H9 (cell line): ENCODE measurements at regions not wholly inside any gene's neighbourhood (a gene's known extent, or its start where the extent isn't known, plus 50 kb on each side); places are given as distances from the start of the nearest gene placed in this dataset.

ENCODE experiments used
- DNase-seq: peaks from one replicate; pipeline ENCODE4 v3.0.0-alpha.2; 2017
- H2AFZ ChIP-seq: one replicate; pipeline ENCODE4 v1.6.1; 2013; ENCODE audit warnings: mild to moderate bottlenecking, low read length, control low read depth, moderate library complexity
- H2AK5ac ChIP-seq: 2 replicates; pipeline ENCODE4 v1.6.1; 2013; ENCODE audit warnings: low read length, control low read depth, mixed read lengths; ENCODE audit not compliant: insufficient read length
- H2BK120ac ChIP-seq: one replicate; pipeline ENCODE4 v1.6.1; 2013; ENCODE audit warnings: low read depth, mild to moderate bottlenecking, low read length, control low read depth, inconsistent platforms; ENCODE audit not compliant: poor library complexity, severe bottlenecking
- H2BK12ac ChIP-seq: 2 replicates; pipeline ENCODE4 v1.6.1; 2013; ENCODE audit warnings: low read length, control low read depth, mixed read lengths, low read depth; ENCODE audit not compliant: insufficient read length
- H2BK15ac ChIP-seq: 2 replicates; pipeline ENCODE4 v1.6.1; 2013; ENCODE audit warnings: low read depth, low read length, control low read depth
- H2BK20ac ChIP-seq: one replicate; pipeline ENCODE4 v1.6.1; 2013; ENCODE audit warnings: low read depth, mild to moderate bottlenecking, low read length, control low read depth, inconsistent platforms; ENCODE audit not compliant: poor library complexity, severe bottlenecking
- H2BK5ac ChIP-seq: 2 replicates; pipeline ENCODE4 v1.6.1; 2013; ENCODE audit warnings: low read length, control low read depth, mixed read lengths; ENCODE audit not compliant: insufficient read length
- H3K14ac ChIP-seq: 2 replicates; pipeline ENCODE4 v1.6.1; 2013; ENCODE audit warnings: low read length, control low read depth; ENCODE audit not compliant: insufficient read depth
- H3K18ac ChIP-seq: 2 replicates; pipeline ENCODE4 v1.6.1; 2013; ENCODE audit warnings: low read depth, mild to moderate bottlenecking, mixed read lengths, low read length, control low read depth; ENCODE audit not compliant: insufficient read length
- H3K23ac ChIP-seq: 2 replicates; pipeline ENCODE4 v1.6.1; 2013; ENCODE audit warnings: low read length, control low read depth, mixed read lengths, low read depth; ENCODE audit not compliant: insufficient read length
- H3K23me2 ChIP-seq: 2 replicates; pipeline ENCODE4 v1.6.1; 2013; ENCODE audit warnings: low read depth, mild to moderate bottlenecking, mixed read lengths, low read length, control low read depth; ENCODE audit not compliant: insufficient read length, poor library complexity, severe bottlenecking
- H3K27ac ChIP-seq: 2 replicates; pipeline ENCODE4 v1.5.1; 2013; ENCODE audit warnings: low read length, control low read depth, mixed read lengths, low read depth; ENCODE audit not compliant: insufficient read length
- H3K27me3 ChIP-seq: 2 replicates; pipeline ENCODE4 v1.6.1; 2013; ENCODE audit warnings: low read length, control low read depth, inconsistent platforms; ENCODE audit not compliant: insufficient read depth
- H3K4ac ChIP-seq: 2 replicates; pipeline ENCODE4 v1.6.1; 2013; ENCODE audit warnings: low read depth, mild to moderate bottlenecking, control low read depth, inconsistent platforms, low read length, moderate library complexity
- H3K4me1 ChIP-seq: 2 replicates; pipeline ENCODE4 v1.6.1; 2013; ENCODE audit warnings: low read length, control low read depth, inconsistent platforms; ENCODE audit not compliant: insufficient read depth
- H3K4me2 ChIP-seq: 2 replicates; pipeline ENCODE4 v1.6.1; 2013; ENCODE audit warnings: low read length, control low read depth, mixed read lengths; ENCODE audit not compliant: insufficient read length, insufficient read depth
- H3K56ac ChIP-seq: 2 replicates; pipeline ENCODE4 v1.6.1; 2013; ENCODE audit warnings: low read depth, mild to moderate bottlenecking, mixed read lengths, low read length, control low read depth; ENCODE audit not compliant: insufficient read length
- H3K79me1 ChIP-seq: 2 replicates; pipeline ENCODE4 v1.6.1; 2013; ENCODE audit warnings: low read depth, mild to moderate bottlenecking, moderate library complexity, low read length, control low read depth, inconsistent platforms; ENCODE audit not compliant: insufficient read depth, poor library complexity, severe bottlenecking
- H3K79me2 ChIP-seq: 2 replicates; pipeline ENCODE4 v1.6.1; 2013; ENCODE audit warnings: low read length, control low read depth, inconsistent platforms; ENCODE audit not compliant: insufficient read depth
- H3K9ac ChIP-seq: 2 replicates; pipeline ENCODE4 v1.6.1; 2013; ENCODE audit warnings: low read length, control low read depth, mixed read lengths; ENCODE audit not compliant: insufficient read length; ENCODE audit errors: extremely low read depth
- H3K9me3 ChIP-seq: one replicate; pipeline ENCODE4 v1.6.1; 2013; ENCODE audit warnings: low read depth, low read length, inconsistent platforms; ENCODE audit not compliant: control insufficient read depth
- H3T11ph ChIP-seq: one replicate; pipeline ENCODE4 v1.6.1; 2013; ENCODE audit warnings: mild to moderate bottlenecking, low read length, control low read depth, inconsistent platforms
- H4K20me1 ChIP-seq: one replicate; pipeline ENCODE4 v1.6.1; 2013; ENCODE audit not compliant: control insufficient read depth, insufficient read length, insufficient read depth
- H4K5ac ChIP-seq: 2 replicates; pipeline ENCODE4 v1.6.1; 2013; ENCODE audit warnings: low read depth, mild to moderate bottlenecking, mixed read lengths, low read length, control low read depth; ENCODE audit not compliant: insufficient read length
- H4K8ac ChIP-seq: replicated peaks from 2 replicates; pipeline ENCODE4 v1.6.1; 2013; ENCODE audit warnings: low read length, control low read depth, mixed read lengths, low read depth; ENCODE audit not compliant: insufficient read length
- H4K91ac ChIP-seq: 2 replicates; pipeline ENCODE4 v1.6.1; 2013; ENCODE audit warnings: low read depth, mild to moderate bottlenecking, moderate library complexity, mixed read lengths, low read length, control low read depth; ENCODE audit not compliant: insufficient read length
- H3K27ac Mint-ChIP-seq, 3 experiments: 2 replicates in 2 of 3; 3 replicates in 1 of 3; pipeline ENCODE4 v1.8.0; 2020 to 2021; ENCODE audit warnings: mixed read lengths in 3 of 3, mild to moderate bottlenecking in 1 of 3, moderate library complexity in 1 of 3
- H3K27me3 Mint-ChIP-seq: 2 replicates; pipeline ENCODE4 v1.8.0; 2021; ENCODE audit warnings: low read depth, mild to moderate bottlenecking, moderate library complexity, mixed read lengths
- H3K36me3 Mint-ChIP-seq, 3 experiments: 2 replicates in 2 of 3; 3 replicates in 1 of 3; pipeline ENCODE4 v1.8.0; 2020 to 2021; ENCODE audit warnings: low read depth in 3 of 3, mixed read lengths in 3 of 3; ENCODE audit not compliant: insufficient read depth in 1 of 3
- H3K4me1 Mint-ChIP-seq, 2 experiments: 2 replicates each; pipeline ENCODE4 v1.8.0; 2020; ENCODE audit warnings: mixed read lengths in 2 of 2
- H3K4me3 Mint-ChIP-seq, 2 experiments: 2 replicates in 1 of 2; 3 replicates in 1 of 2; pipeline ENCODE4 v1.8.0; 2020 to 2021; ENCODE audit warnings: mild to moderate bottlenecking in 2 of 2, mixed read lengths in 2 of 2, moderate library complexity in 1 of 2
- H3K9me3 Mint-ChIP-seq, 2 experiments: 2 replicates in 1 of 2; 3 replicates in 1 of 2; pipeline ENCODE4 v1.8.0; 2020; ENCODE audit warnings: mild to moderate bottlenecking in 2 of 2, mixed read lengths in 2 of 2, moderate library complexity in 1 of 2
- WGBS: extraction: QIAGEN DNeasy Blood & Tissue Kit; methylation state at CpG from one replicate; pipeline ENCODE4 v1.1.7; 2013; ENCODE audit warnings: missing lambda C conversion rate, low lambda C conversion rate, mixed read lengths; ENCODE audit not compliant: insufficient read length; ENCODE audit errors: extremely low coverage; 5-methylcytosine and 5-hydroxymethylcytosine counted together
- TF ChIP-seq, protein P1 (sequence below): fragments of 200-600 bp; sonication (generic); conservative IDR thresholded peaks from 3 replicates; pipeline ENCODE4 v1.8.0; 2021; ENCODE audit warnings: antibody characterized with exemption, mild to moderate bottlenecking

- no CpG with 5 or more reads among the region's 2 CpGs for WGBS
- Mint-ChIP-seq H3K4me1 (peaks cover 10 to 11% of the 10 kb centered on the region in 2 experiments), H3K4me3 (no peak overlapping the region), H3K27ac (no peak overlapping the region), H3K27me3 (no peaks in the 10 kb centered on the region), H3K36me3 (peaks cover 6 to 22% (median 15%) of the 10 kb centered on the region in 3 experiments), H3K9me3 (peaks cover 61 to 78% of the 10 kb centered on the region in 2 experiments)
- Histone ChIP-seq H3K79me1 (no peaks in the 10 kb centered on the region), H2BK120ac (no peak overlapping the region), H2BK5ac (no peak overlapping the region), H2BK12ac (no peak overlapping the region), H3K27me3 (no peaks in the 10 kb centered on the region), H2BK15ac (no peak overlapping the region), H4K20me1 (no peaks in the 10 kb centered on the region), H3K23ac (no peak overlapping the region), H3K9ac (no peak overlapping the region), H3K56ac (no peak overlapping the region), H3K4me2 (no peak overlapping the region), H3K14ac (no peak overlapping the region), H4K5ac (no peak overlapping the region), H3K27ac (no peak overlapping the region), H4K91ac (no peak overlapping the region), H2AK5ac (no peak overlapping the region), H3K9me3 (peaks cover 12% of the 10 kb centered on the region), H3K18ac (no peak overlapping the region), H4K8ac (no peak overlapping the region), H3K4ac (no peak overlapping the region), H3K4me1 (no peaks in the 10 kb centered on the region), H3T11ph (no peak overlapping the region), H3K23me2 (no peaks in the 10 kb centered on the region), H2BK20ac (no peak overlapping the region), H2AFZ (no peak overlapping the region), H3K79me2 (no peaks in the 10 kb centered on the region)
- TF ChIP-seq, protein P1, sequence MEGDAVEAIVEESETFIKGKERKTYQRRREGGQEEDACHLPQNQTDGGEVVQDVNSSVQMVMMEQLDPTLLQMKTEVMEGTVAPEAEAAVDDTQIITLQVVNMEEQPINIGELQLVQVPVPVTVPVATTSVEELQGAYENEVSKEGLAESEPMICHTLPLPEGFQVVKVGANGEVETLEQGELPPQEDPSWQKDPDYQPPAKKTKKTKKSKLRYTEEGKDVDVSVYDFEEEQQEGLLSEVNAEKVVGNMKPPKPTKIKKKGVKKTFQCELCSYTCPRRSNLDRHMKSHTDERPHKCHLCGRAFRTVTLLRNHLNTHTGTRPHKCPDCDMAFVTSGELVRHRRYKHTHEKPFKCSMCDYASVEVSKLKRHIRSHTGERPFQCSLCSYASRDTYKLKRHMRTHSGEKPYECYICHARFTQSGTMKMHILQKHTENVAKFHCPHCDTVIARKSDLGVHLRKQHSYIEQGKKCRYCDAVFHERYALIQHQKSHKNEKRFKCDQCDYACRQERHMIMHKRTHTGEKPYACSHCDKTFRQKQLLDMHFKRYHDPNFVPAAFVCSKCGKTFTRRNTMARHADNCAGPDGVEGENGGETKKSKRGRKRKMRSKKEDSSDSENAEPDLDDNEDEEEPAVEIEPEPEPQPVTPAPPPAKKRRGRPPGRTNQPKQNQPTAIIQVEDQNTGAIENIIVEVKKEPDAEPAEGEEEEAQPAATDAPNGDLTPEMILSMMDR = no peak
- no peak for DNase-seq
Observed at GRCh38 chrX:35432056-35432455, 366.1 kb upstream of the MAGEB16 start.
